ENCODE measurements at regions not wholly inside any gene's neighbourhood (a gene's known extent, or its start where the extent isn't known, plus 50 kb on each side); places are given as distances from the start of the nearest gene placed in this dataset.
"Not testable (repeated sequence)": the region's sequence is repeated elsewhere in the genome, so short reads cannot be mapped to it uniquely, and the experiment has no call there.

GRCh38 chr6:139517998-139518555 lies 143.6 kb upstream of the CITED2 start:
- TF ChIP-seq POLR2A (IDR thresholded peaks at IDR 0.05; ENCODE audit: extremely low read depth, insufficient read length); CTCF (IDR thresholded peaks at IDR 0.05; ENCODE audit: low read depth, low read length); MAX (IDR thresholded peaks at IDR 0.05; ENCODE audit: low read depth, low read length); MYC (IDR thresholded peaks at IDR 0.05; ENCODE audit: low read depth, low read length): not testable (repeated sequence)
